GM19043 (cell line): ENCODE measurements at regions not wholly inside any gene's neighbourhood (a gene's known extent, or its start where the extent isn't known, plus 50 kb on each side); places are given as distances from the start of the nearest gene placed in this dataset.

ENCODE experiments used
- ATAC-seq: cut with Tn5 transposase; IDR thresholded peaks from one replicate; pipeline ENCODE4 v1.9.1; 2021; ENCODE audit warnings: low read depth; ENCODE audit not compliant: unreplicated experiment

GRCh38 chr5:85784746-85785145 lies 833.0 kb upstream of the COX7C start:
- no peak for ATAC-seq

DNA sequence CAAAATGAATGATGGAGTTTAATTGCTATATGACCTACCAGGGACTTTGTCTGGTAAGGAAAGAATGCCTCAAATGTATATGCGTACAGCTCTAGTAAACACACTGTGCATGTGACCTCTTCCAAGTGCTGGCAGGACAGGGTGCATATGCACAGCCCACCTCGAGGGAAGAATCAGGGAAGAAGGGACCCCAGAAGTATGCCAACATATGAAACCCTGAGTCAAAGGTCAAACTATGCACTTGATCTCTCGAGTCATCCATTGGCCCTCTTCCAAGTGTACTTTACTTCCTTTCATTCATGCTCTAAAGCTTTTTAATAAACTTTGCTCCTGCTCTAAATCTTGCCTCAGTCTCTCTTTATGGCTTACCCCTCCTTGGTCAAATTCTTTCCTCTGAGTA lies 804.6 kb upstream of the COX7C start:
- no peak for ATAC-seq

GRCh38 chr5:85814596-85814995 lies 803.1 kb upstream of the COX7C start:
- no peak for ATAC-seq

- ATAC-seq, result no peak
Observed at GRCh38 chr5:85823462-85824426, 794.0 kb upstream of the COX7C start.

- ATAC-seq, result no peak
Observed at GRCh38 chr5:85838781-85839180, 779.0 kb upstream of the COX7C start.

GRCh38 chr5:85841653-85842052 lies 776.1 kb upstream of the COX7C start:
- no peak for ATAC-seq

- ATAC-seq, result no peak
Observed at GRCh38 chr5:85843535-85843934, 774.2 kb upstream of the COX7C start.

- ATAC-seq, result no peak
Observed at GRCh38 chr5:85849411-85849810, 768.3 kb upstream of the COX7C start.

GRCh38 chr5:85865296-85865695 lies 752.4 kb upstream of the COX7C start:
- ATAC-seq, result no peak

DNA sequence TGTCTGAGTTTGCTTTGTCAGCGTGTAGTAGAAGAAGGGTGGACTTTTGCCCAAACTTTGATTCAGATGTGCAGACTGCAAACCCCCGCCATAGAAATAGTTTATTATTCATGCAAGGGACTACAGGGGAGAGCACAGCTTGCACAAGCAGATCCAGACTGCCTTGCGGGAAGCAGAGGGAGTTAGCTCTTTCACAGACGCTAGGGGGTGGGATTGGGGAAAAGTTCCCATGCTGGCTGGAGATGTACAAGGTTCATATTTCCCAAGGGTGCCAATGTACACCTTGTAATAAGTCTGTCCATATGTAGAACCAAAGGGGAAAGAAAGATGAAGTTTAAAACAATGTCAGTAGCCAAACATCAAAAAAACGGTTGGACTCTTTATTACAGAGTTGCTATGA lies 749.7 kb upstream of the COX7C start:
- no peak for ATAC-seq

- ATAC-seq, result no peak
Observed at GRCh38 chr5:85893996-85894395, 723.7 kb upstream of the COX7C start.

DNA sequence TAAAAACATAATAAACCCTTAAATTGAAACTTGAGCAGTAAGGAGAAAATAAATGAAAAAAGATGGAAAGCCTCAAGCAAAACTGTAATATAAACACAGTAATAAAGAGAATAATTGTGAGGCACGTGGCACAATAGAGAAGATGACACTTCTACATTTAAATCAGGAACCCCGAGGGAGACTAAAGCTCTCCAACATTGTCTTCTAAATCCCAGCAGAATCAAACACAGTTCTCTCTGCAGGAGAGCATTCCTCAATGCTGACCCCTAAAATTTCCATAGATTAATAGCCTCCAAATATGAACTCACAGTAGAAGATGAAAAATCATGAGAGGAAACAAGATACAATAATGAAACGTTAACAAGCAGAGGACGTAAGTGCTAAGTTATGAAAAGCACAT lies 721.2 kb upstream of the COX7C start:
- ATAC-seq, result no peak

DNA sequence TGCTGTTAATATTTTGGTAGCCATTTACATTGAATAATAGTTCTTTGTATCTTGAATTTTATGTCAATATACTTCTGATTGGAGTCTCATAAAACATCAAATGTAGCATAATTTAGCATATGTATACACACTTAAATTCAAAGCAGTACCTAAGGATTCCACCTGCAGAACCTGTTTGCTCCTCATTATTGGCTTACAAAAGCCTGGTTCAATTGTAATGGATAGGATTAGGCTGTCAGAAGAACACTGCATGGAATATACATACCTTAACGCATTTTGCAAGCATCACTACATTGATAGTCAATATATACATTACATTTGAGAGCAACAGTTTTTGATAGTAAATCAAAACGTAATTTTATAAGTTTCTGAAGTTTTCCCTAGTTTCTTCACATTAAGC lies 711.3 kb upstream of the COX7C start:
- ATAC-seq, result no peak

DNA sequence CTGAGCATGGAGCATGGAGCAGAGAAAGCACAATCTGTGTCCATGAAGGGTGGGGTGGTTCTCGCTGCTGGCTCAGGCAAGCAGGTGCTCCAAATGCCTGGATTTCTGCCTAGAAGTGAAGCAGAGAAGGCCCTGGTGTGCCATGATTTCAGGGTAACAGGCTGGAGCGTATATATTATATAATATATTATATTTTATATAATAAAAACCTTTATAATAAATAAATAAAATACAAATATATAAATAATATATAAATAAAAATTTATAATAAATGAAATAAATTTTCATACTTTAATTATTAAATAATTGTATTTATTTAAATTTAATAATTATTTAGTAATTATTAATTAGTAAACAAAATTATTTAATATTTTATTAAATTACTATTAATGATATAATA lies 707.4 kb upstream of the COX7C start:
- ATAC-seq, result no peak

GRCh38 chr5:85920984-85921383 lies 696.8 kb upstream of the COX7C start:
- ATAC-seq, result no peak

- no peak for ATAC-seq
Observed at GRCh38 chr5:85921590-85921989, 696.2 kb upstream of the COX7C start.

GRCh38 chr5:85927632-85928031 lies 690.1 kb upstream of the COX7C start:
- ATAC-seq, result no peak

- ATAC-seq, result no peak
Observed at GRCh38 chr5:85929713-85930112, 688.0 kb upstream of the COX7C start.

DNA sequence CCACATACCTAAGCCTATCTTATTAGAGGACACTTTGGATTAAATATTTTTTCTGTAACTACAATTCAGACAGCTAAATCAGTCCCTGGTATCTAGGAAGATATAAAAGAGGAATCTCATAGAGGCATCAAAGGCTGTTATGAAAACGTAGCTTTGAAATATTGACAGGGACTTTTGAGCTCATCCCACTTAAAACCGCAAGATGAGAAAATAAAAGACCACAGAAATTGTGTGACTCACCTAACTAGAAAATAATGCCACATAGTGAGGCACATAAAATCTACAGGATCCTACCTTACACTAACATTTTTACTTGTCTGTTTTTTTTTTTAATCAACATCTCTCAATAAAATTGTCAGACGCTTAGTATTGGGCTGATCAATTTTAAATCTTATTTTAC lies 686.5 kb upstream of the COX7C start:
- no peak for ATAC-seq

GRCh38 chr5:85938201-85938600 lies 679.5 kb upstream of the COX7C start:
- no peak for ATAC-seq

DNA sequence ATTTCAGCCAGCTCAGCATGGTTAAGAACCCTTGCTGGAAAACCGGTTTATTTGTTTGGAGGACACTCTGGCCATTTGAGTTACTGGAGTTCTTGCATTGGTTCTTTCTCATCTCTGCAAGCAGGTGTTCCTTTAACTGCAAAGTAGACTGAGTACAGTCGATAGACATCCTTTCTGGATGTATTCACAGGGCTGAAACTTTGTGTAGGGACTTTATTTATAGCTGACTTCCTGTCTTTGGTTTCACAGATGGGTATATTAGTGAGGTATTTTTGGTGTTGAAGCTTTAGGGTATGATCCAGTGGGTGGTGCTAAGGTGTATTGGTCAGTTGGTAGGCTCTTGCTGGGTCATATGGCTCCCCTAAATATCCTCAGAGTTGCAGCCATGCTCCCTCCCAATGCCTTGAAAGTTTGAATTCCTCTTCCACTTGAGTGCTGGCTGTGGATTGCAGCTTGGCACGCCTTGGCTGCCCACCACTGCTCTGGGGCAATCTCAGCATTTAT lies 666.0 kb upstream of the COX7C start:
- no peak for ATAC-seq

DNA sequence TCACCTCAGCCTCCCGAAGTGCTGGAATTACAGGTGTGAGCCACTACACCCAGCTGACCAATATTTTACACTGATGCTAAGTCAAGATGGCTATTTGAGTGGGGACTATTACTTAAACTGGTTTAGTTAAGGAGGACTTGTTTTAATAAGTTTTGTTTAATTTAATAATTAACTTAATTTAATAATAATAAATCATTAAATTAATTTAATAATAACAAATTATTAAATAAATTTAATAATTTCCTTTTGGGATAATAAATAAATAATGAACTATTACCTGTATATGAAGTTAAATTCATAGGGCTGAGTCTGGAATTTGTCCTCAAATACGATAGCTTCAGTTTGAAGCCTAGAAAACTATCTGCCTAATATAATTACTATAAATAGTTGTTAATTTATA lies 665.1 kb upstream of the COX7C start:
- ATAC-seq, result no peak
